ENCODE measurements at regions not wholly inside any gene's neighbourhood (a gene's known extent, or its start where the extent isn't known, plus 50 kb on each side); places are given as distances from the start of the nearest gene placed in this dataset.

DNA sequence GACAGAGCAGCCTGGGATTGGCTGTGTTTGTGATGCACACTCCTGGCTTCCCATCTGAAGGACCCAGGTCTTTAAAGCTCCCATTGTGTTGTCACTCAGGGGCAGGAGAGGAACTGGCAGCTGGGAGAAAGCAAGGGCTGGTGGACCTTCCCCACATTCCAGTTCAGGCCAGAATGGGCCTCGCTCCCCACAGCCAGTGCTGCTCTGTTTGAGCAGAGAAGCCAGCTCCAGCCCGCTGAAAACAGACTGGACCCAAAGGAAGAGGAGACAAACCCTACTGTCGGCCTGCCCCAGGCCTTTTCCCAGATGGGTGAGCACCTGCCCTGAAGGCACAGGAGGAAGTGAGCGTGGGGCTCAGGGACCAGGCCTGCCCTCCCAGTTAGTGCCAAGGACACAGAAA, 499.4 kb downstream of the NPHP4 start:
- DNase-seq = no peak

DNA sequence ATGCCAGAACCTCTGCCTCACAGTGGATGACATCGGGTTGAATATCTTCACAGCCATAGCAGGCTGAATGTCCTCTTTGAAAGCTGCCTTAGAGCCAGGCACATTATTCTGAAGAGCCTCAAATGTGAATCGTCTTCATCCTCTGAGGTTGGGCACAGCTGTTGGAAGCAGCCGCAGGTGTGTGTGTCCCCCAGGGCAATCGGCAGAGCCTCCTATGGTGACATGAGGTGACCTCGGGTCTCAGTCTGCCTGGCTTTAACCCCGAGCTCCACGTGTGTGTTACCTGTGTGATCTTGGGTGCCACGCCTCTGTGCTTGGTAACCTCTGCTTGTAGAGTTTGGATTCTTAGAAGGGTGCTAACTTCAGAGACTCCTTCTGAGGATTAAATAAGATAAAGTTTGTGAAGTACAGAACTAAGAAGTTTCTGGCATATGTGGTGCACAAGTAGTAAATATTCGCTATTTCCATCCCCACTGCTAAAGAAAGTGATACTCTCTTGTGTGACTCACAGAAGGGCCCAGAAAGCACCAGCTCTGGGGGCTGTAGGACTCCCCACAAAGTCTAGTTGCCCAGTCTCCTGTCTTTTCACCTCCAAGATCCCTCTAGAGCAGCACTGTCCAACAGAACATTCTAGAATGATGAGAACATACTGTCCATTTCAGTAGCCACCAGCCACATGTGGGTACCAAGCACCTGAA, 500.9 kb downstream of the NPHP4 start:
- no peak for DNase-seq

DNA sequence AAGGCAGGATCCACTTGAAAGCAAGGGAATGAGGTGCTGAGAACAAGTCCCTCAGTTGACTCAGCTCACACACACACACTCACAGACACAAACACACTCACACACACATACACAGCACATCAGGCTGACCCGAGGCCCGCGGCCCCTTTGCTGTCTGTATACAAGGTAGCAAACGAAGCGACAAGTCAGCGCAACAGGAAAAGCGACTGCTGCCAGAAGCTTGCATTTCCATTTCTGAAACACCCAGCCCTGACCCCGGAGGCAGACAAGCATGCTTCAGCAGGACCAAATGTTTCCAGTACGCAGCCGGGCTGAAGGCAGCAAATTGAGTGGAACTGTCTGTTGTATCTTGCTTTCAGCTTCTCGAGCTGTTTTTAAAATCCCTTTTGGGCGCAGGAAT, 501.6 kb downstream of the NPHP4 start:
- no peak for DNase-seq

DNA sequence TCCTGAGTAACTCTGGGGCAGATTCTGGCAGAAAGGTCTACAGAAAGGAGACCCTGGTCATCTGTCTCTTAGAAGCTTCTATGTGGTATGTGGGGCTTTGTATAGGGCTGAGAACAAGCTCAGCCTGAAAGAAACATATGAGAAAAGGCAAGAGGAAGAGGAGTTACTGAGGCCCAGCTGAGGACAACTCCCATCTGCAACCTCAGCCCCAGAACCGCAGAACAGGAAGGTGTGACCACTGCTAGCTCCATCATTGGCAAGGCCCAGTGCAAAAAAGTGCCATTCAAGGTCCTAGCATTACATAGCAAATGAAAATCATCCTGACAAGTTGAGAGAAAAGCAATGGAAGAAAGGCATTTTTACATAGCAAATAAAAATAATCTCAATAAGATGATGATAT, 503.8 kb downstream of the NPHP4 start:
- no peak for DNase-seq

DNA sequence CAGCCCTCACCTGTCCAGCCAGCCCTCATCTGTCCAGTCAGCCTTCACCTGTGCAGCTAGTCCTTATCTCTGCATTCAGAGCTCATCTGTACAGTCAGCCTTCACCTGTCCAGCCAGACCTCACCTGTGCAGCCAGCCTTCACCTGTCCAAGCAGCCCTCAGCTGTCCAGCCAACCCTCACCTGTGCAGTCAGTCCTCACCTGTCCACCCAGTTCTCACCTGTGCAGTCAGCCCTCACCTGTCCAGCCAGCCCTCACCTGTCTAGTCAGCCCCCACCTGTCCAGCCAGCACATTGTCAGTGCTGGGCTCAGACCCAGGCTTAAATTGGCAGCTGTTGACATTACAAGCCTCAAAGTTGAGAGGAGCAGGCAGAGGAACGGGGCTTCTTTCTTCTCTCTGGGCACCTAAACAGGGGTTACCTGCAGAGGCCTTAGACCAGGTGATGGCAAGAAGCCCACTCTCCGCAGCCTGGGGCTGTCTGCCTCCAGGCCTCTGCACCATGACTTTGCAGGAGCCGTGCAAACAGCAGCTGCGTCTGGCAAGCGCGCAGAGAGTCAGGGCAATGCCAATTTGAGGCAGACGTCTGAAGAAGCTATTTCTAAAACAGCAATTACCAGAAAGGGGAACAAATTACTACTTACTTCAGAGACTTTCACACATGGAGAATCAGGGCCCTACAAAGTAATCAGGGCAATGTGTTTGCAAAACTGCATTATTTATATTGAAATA, 506.1 kb downstream of the NPHP4 start:
- peak; percentile 55 for DNase-seq

DNA sequence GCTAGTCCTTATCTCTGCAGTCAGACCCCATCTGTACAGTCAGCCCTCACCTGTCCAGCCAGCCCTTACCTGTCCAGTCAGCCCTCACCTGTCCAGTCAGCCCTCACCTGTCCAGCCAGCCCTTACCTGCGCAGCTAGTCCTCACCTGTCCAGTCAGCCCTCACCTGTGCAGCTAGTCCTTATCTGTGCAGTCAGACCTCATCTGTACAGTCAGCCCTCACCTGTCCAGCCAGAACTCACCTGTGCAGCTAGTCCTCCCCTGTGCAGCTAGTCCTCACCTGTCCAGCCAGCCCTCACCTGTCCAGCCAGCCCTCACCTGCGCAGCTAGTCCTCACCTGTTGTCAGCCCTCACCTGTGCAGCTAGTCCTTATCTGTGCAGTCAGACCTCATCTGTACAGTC, 506.8 kb downstream of the NPHP4 start:
- DNase-seq = peak; percentile 46

DNA sequence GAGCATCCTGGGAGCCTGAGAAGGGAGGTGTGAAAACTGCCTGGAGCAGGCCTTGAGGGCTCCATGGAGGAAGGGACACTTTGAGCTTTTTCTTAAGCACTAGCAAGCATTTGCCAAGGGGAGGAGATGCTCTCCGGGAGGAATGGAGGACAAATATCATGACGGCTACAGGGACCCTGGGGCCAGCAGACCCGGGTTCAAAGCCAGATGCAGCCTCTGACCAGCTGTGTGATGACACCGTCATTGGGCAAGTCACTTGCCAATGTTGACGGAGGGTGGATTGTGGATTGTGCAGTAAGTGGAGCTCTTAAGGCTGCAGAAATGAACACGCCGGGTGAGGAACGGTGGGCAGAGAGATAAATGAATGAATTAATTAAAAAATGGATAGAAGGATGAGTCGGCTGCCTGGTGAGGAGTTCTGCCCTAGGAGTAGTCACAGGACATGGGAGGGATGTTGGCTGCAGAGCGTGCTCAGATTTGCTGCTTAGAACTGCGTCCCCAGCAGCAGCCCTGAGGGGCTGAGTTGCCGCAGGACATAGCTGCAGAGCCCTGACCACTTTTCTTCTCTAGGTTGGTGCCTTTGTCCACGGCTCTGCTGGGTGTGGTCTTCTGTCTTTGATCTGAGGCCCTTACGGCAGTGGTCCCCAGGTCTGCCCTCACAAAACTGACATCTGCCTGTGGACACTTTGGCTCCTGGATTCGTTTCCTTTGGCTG, 507.6 kb downstream of the NPHP4 start:
- no peak for DNase-seq

DNA sequence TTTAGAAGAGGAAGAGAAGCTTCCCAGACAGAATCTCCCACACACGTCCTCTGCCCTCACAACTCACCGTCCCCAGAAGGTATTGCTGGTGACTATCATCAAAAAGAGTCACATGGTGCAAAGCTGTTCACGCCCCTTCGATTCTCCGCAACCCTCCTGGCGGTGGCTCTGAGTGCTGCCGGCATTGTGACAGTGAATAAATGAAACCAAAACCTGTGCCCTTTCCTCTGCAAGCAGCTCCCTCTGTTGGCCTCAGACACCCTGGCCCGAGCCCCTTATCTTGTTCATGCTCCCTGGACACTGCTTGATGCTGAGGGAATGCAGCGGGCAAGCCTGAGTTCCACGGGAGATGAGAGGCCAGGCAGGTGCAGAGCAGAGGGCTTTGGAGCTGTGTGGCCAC, 510.3 kb downstream of the NPHP4 start:
- DNase-seq = no peak

DNA sequence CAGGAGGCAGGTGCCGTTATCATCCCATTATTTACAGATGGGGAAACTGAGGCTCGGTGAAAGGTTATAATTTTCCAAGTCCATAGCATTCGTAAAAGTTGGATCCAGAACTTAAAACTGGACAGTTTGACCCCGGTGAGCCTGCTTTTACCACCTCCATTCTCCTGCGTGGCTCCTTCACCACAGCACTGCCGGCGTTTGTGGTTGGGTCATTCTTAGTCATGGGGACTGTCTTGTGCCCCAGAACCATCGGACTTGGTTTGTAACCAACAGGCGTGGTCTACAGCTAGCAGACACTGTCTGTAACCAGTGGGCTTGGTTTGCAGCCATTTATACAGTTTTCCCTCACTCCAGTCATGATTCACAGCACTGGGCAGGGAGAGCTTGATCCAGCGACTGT, 511.3 kb downstream of the NPHP4 start:
- no peak for DNase-seq

DNA sequence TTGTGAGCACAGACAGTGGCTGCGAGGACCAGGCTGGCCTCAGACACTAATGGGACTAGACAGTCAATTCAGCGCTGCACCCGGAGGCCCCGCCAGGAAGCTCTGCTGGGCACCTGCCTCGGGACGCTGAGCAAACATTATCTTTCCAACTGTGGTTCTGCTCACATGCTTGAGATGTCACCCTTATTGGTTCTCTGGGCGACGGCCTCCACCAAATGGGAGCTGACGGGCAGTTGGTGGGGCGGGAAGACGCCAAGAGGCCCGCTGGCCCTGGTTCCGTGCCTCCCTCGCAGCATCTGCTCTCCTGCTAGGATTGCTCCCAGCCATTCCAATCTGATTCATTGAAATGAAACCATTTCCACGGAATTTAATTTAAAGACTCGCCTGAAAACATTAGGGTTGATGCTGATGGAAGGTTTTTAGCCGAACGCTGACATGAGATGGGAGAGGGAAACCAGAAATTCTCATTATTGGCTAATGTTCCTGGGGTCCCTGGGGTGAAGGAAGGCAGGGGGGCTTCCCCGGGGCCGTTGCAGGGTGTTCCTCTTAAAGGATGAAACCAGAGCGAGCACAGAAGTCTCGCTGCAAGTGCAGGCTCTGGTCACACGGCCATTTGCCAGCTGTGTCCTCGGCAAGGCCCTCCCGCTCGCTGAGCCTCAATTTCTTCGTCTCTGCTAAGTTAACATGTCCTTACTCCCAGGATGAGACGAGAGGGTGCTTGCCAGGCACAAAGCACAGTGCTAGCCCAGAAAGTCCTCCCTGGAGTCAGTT, 512.2 kb downstream of the NPHP4 start:
- DNase-seq = no peak

DNA sequence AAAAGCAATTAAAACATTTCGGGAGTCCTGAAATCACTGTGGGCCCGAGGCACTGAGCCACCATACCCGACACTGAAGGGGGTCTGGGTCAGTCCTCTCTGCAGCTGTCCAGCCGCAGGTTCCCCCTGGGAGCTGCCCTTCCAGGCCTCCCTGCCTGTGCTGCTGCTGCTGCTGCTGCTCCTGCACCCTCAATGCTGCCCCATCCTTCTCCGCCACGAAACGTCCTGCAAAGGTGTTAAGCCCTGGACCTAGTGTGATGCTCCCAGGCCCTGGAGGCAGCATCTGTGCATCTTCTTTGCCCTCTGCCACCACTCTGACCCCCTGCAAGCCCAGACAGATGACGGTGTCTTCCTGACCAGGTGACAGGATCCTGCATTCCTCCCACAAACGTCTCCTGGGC, 513.3 kb downstream of the NPHP4 start:
- no peak for DNase-seq

DNA sequence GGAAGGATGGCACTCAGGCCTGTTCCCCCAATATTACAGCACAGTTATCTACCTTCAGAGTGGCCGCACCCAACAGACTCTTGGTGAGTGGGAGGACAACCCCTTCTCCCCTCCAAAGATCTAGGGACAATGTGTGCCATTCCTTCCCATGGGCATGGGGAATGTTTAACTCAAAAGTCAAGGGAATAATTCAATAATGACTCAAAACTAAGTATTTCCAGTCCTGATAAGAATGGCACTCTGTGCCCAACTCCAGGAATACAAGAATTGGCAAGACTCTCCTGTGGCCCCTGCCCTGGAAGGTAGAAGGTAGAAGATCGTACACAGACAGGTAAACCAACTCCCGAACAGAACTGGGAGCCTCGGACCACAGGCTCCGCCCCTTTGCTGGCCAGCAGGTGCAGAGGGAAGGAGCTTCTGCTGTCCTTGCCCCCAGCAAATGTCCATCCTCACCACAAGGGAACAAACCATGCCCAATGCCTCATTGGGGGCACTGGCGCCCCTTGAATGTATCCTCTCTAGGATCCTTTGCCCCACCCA, 514.0 kb downstream of the NPHP4 start:
- no peak for DNase-seq

DNA sequence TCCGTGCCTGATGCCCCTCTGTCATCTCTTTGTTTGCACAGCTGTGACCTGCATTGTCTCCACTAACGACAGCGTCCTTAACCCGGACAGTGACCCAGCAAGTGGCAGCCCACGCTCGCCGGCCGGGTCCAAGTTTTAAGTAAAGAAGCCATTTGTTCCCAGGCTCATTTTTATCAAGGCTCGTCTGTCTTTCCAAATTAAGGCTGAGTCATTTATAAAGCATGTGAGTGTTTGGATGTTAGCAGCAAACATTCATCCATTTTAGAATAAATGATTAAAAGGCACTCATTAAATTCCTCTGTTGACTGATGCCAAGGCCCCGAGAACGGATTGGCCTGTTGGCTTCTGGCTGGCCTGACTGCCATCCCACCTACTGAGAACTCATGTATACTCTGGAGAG, 514.5 kb downstream of the NPHP4 start:
- no peak for DNase-seq

DNA sequence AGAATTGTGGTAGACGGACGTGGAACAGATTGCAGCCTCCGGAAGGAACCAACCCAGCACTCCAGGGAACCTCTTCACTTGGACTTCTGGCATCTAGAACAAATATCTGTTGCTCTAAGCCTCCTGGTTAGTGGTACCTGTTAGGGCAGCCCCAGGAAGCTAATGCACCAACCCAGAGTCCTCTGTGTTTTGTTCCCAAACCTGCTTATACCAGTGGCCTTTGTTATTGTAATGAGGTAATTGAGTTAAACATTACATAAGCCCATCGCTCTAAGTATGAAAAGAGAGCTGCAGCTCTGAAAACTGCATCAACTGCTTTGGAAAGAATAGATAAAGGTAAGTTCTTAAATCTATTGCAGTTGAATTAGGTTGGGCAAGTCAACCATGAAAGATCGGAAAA, 516.7 kb downstream of the NPHP4 start:
- DNase-seq = no peak

DNA sequence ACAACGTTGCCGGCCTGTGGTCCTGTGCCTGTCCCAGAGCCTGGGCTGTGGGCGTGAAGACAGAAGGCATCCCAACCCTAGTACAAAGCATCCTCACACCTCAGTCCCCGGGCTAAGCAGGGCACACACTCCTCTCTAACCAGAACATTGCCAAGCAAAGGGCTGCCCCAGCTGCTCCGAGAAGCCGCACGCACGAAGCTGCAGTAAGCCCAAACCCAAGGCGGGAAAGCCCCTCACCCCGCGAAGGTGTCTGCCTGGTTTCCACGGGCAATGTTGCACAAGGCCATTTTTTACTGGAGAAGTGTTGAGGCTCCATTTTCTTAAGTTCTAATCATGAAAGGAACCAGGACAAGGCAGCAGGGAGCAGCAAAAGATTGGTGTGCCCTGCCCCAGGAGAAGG, 519.0 kb downstream of the NPHP4 start:
- DNase-seq = no peak

DNA sequence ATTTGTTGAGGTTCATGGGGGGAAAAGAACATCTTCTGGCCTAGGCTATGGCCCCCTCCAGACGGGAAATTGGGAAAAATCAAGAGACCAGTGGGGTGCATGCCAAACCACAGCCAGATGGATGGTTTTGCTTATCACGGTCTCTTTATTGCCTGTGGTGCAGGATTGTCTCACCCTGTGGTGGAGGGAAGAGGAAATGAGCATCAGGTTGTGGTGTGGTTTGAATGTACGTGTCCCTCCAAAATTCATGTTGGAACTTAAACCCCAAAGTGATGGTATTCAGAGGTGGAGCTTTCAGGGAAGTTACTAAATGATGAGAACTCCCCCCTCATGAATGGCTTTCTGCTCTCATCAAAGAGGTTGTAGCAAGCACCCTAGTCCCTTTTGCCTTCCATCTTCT, 525.7 kb downstream of the NPHP4 start:
- DNase-seq = no peak

DNA sequence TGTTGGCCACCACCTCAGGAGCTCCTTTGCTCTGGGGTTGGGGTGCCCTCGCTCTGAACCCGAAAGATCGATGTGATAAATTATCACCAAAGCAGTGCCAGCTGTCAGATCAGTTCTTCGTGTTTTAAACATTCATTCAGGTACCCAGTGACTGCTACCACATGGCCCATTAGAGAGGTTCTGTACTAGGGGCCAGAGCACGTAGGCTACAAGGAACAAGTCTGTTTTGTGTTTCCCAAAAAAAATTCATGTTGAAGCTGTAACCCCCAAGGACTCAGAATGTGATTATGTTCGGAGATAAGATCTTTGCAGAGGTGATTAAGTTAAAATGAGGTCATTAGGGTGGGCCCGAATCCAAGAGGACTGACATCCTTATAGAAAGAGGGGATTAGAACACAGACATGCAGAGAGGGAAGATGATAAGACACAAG, 526.9 kb downstream of the NPHP4 start:
- DNase-seq = no peak

DNA sequence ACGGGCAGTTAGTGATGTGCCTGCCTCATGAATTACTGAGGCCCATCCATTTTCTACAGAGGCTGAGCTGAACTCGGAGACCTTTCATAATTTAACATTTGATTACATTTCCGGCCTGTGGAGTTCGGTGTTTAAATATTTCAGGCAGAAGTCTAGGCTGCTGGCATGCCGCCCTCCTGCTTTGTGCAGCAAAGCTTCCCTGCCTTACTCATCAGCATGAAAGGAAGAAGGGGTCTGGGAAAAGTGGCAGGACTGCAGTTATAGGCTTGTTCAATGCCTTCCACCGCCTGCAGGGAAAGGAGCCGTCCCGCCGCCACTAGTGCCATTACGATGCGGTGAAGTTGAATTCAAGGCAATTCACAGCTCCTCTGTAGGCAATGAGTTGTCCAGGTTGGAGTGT, 527.9 kb downstream of the NPHP4 start:
- DNase-seq = no peak

DNA sequence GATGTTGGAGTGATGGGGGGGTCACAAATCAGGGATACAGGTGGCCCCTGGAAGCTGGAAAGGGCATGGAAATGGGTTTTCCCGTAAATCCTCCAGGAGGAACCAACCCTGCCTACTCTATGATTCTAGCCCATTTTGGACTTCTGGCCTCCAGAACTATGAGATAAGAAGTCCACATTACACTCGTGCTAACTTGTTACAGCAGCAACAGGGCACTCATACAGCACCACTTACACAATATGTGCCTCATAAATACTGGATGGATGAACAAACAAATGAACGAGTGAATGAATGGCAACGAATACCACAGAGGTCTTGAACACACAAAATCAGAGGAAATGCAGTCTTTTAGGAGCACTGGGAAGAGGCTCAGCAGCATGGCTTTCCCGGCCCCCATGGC, 531.3 kb downstream of the NPHP4 start:
- no peak for DNase-seq

DNA sequence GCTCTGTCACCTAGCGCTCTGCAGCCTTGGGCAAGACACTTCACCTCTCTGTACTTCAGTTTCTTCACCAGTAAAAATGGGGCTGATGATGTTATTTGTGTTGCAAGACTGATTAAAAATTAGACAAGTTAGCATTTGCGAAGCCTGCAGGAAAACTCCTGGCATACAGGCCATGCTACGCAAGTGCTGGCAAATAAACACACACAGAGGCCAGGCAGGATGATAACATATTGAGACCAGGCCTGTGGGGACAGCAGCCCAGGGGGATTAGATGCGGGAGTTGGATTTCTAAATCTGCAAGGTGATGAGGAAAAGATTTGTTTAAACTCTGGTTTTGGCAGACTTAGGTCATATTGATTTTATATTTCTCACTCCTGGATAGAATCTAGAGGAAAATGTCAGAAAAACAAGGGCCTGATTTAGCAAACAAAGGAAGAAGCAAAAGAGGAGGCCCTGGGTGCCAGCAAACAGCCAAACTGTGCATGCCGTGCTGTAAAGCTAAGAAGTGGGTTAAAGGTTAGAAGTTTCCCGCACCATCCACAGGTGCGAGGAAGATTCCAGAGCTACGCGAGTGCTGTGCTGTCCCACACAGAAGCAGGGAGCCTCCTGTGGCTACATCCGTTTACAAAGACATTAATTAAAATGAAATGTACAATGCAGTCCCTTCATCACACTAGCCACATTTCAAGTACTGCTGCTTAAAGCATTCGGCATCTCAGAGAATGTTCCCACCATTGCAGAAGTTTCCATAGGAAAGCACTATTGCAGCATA, 532.2 kb downstream of the NPHP4 start:
- no peak for DNase-seq

DNA sequence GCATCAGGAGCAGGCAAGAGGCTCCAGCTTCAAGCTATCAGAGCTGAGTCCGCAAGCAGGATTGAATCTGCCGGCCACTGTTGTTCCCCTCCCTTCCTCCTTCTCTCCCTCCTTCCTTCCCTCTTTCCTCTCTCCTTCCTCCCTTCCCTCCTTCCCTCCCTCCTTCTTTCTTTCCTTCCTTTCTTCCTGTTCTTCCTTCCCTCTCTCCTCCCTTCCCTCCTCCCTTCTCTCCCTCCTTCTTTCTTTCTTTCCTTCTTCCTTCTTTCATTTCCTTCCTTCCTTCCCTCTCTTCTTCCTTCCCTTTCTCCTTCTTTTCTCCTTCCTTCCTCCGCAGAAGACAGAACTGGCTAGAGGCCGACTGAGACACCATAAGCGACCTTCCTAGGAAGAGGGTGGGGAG, 534.0 kb downstream of the NPHP4 start:
- no peak for DNase-seq

DNA sequence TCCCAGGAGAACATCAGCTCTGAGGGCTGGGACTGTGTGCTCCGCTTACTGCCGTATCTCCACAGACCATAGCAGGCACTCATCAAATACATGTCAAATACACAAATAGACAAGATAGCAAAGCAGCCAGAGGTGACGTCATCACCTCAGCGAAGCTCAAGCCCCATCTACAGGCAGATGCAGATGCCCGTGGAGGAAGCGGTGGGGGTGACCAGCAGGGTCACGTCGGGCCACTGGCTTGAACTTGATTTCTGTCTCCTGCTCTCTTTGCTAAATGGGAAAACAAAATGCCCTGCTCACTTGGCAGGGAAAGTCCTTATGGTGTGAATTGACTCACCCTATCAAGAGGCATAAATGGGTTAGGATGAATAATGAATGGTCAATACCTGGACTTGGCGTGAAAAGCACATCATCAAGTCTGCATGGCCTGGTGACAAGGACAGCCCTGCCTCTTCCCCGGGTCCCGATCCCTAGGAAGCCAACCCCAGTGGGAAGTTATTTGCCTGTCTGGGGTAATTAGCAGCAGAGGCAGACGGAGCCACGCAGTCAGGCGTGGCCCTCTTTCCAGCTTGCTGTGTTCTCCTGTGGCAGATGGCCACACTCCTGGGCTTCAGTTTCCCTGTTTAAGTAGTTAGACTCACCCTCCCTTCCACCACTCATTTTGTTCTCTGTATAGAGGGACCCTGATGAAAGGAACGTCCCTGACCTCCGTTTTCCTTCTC, 536.0 kb downstream of the NPHP4 start:
- no peak for DNase-seq
